ENCODE measurements at regions not wholly inside any gene's neighbourhood (a gene's known extent, or its start where the extent isn't known, plus 50 kb on each side); places are given as distances from the start of the nearest gene placed in this dataset.
"Not testable (repeated sequence)": the region's sequence is repeated elsewhere in the genome, so short reads cannot be mapped to it uniquely, and the experiment has no call there.

DNA sequence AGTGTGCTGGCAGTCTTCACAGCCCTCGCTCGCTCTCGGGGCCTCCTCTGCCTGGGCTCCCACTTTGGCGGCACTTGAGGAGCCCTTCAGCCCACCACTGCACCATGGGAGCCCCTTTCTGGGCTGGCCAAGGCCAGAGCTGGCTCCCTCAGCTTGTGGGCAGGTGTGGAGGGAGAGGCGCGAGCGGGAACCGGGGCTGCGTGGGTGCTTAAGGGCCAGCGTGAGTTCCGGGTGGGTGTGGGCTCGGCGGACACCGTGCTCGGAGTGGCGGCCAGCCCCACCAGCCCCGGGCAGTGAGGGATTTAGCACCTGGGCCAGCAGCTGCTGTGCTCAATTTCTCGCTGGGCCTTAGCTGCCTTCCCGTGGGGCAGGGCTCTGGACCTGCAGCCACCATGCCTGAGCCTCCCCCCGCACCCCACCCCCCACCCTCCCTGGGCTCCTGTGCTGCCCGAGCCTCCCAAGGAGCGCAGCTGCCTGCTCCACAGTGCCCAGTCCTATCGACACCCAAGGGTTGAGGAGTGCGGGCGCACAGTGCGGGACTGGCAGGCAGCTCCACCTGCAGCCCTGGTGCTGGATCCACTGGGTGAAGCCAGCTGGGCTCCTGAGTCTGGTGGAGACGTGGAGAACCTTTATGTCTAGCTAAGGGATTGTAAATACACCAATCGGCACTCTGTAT lies 684.4 kb upstream of the GOLIM4 start:
- DNase-seq, ATAC-seq: not testable (repeated sequence)

DNA sequence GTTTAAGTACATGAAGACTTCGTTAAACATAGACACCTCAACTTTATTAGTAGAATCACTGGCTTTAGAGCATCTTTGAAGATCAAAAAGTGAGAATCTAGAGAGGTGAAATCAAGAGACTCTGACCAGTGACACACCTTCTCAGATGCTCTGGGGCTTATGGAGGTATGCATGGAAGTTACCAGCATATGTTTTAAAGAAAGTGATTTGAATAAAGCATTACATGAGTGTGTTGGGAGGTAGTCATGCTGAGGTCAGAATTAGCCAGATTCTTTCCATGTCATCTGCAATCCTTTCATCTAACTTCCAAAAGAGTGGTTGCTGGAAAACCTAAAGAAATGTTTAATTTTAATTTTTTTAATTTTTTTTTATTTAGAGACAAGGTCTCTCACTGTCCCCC lies 658.0 kb upstream of the GOLIM4 start:
- ATAC-seq (no peak), DNase-seq (no peak)

DNA sequence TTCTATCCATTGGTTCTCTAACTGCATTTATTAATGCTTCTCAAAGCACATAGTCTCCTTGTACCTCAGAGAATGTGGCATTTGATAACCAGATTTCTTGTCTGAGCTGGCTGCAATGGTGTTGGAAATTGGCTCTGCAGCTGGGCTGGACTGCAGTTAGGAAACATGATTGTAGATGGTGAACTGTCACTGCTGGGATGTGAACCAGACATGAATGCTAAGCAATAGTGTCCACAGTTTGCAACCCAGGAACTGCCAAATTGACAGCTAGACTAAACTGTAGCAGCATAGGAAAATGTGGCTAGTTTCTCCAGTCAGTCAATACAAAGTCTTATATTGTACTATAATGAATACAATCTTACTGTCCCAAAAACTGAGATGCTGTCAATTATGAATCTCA lies 656.6 kb upstream of the GOLIM4 start:
- DNase-seq (no peak), ATAC-seq (no peak)

DNA sequence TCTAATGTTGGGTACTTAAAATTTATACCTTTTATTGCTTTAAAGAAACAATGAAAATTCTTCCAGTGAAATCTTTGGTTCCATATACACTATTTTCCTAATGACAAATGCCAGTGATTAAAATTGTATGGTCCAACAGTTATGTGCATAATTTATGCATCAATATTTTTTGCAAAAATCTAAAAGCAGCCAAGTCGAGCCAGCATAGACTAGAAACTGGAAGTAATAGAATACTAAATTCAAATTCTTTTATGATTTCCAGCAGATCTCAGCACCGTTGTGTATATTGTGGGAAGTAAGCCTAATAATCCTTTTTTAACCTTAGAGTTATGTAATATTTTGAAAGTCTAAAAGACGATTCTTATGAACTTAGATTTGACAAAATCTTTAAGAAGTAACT lies 652.0 kb upstream of the GOLIM4 start:
- ATAC-seq = no peak

DNA sequence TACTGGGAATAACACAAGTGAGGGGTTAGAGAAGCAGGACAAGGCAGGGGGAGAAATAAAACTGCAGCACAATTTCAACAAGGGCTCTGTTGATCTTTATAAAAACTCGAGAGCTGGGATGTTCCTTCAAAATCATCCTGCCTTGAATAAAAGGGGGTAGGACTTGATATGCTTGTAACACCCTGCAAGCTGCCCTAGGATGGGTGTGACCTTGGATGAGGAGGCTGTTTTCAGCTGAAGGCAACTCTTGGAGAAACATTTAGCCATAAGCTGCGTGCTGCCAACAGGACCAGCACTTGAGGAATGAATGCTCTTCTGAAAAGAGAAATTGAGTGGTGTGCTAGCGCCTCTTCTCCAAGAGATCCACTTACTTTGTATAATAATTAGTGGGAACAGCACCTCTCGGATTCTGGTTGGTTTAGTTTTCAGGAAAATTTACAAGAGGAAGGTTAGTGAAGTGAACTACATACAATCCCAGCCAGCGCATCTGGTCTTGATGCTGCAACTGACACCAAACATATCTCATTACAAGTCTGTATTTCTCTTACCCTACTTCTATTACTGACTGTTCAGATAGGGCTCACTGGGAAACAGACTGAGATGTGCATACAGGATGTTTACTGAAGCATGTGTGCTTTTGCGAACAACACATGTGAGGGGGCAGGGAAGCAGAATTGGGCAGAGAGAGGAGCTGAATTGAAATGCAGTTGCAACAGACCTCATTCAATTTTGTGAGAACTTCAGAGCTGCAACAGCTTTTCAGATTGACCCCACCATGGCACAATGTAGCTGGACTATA lies 643.0 kb upstream of the GOLIM4 start:
- no peak for DNase-seq
- ATAC-seq = no peak

More for the DNA sequence above, 652.0 kb upstream of the GOLIM4 start:
- no peak for DNase-seq

- no peak for DNase-seq
- no peak for ATAC-seq
Measured at GRCh38 chr3:168736202-168736601, 640.5 kb upstream of the GOLIM4 start.

DNA sequence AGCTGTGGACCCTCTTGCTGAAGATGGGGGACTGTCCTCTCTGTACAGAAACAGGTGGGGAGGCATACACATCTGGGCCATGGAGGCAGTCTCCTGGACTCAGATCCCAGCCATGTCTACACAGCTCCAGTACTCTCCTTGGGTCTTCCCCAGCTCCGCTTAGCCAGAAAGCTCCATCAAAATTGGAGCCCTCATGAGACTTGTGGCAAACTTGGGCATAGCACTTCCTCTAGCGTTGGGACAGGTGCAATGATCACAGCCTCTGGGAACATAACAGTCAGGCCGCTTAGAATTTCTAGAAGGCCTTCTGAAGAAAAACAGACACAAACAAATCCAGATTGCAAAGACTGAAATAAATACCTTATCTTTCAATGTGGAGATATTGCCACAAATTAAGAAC lies 634.3 kb upstream of the GOLIM4 start:
- DNase-seq = no peak
- ATAC-seq = no peak

DNA sequence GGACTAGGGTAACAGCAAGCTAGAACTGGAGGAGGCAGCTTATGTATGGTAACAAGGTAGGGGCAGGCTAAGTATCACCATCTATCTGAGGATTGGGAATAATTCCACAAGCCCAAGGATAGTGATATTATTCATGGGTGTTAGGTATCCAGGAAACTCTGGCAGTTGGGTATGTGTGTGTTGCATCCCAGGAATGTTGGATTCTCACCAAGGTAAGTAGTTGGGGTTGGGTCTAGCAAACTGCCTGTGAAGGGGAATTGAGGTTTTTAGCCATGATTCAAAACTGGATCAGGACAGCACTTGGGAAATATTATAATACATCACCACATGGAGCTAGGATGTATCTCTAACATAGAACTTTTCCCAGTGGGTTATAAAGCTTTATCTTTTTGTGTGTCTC lies 626.4 kb upstream of the GOLIM4 start:
- no peak for DNase-seq

DNA sequence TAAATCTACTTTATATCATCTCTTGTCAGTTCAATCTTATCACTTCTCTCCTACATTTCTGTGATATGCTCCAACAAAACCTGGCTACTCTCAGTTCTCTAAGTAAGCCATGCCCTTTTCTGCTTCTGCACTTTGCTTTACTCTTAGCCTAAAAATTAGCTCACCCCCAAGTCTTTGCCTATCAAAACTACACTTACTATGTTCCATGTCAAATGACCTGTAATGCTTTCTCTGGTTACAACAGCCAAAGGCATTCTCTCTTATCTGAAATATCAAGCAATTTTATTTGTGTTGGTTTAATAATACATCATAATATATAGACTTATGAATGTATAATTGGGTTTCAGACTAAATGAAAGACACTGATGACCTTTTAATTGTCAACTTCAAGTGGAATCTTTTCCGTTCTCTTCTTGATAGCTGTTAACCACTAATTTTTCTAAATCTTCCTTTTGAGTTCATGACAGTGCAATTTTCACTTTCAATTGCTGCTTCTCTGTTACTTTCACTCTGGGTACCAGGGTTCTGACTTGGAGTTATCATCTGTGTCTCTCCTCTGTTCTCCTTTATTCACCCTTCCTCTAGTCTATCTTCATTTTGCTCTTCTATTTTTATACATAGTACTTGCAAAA lies 619.0 kb upstream of the GOLIM4 start:
- no peak for DNase-seq
- ATAC-seq = no peak

More for the DNA sequence above, 626.4 kb upstream of the GOLIM4 start:
- ATAC-seq = no peak

DNA sequence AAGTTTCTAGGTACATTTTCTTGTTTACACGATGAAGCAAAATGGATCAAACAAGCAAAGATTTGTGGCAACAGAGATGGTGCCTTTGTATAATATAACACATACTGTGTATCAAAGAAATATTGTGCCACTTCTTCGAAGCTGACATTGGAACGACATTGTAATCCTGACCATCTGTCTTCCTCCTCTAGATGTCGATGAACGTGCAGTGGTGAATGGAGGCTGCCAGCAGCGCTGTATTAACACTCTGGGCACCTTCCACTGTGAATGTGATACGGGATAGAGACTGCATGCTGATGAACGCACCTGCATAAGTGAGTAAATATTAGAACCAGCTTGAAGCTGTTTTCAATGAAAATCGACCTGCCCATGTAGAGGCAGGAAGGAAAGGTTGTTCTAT lies 613.3 kb upstream of the GOLIM4 start:
- ATAC-seq (no peak), DNase-seq (no peak)

- no peak for ATAC-seq
Measured at GRCh38 chr3:168707900-168708299, 612.2 kb upstream of the GOLIM4 start.

DNA sequence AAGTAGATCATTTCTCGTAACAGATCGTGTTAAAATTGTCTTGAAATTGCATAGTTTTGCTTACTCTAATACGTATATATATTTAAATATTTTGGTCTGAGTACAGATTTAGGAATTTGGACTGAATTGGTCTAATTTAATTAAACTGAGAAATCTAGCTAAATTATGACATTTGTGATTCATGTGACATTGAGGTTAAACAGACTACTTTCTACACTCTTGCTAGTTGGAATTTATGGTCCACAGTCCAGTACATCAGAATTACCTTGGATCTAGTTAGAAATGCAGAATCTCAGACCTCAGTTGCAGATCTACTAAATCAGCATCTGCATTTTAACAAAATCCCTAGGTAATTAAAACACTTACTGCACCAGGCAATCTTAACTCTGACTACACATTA lies 609.7 kb upstream of the GOLIM4 start:
- no peak for ATAC-seq

More at GRCh38 chr3:168707900-168708299, 612.2 kb upstream of the GOLIM4 start:
- no peak for DNase-seq

DNA sequence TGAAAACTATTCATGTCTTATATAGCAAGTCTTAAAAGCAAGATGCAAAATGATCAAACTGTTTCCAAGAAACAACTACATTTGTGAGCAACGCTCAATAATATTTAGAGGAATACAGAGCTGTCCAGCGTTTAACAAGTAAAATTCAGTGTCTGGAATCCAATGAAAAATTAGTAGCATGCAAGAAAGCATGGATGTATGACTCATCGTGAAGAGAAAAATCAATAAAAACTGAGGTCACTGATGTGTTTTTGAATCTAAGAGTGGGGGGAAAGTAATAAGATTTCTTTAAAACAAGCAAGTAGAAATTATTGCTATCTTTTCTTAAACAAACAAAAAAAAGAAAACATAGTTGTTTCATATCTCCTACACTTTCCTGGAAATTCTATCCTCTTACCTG lies 600.3 kb upstream of the GOLIM4 start:
- ATAC-seq = no peak
- DNase-seq = no peak

More for the DNA sequence above, 609.7 kb upstream of the GOLIM4 start:
- DNase-seq = no peak

DNA sequence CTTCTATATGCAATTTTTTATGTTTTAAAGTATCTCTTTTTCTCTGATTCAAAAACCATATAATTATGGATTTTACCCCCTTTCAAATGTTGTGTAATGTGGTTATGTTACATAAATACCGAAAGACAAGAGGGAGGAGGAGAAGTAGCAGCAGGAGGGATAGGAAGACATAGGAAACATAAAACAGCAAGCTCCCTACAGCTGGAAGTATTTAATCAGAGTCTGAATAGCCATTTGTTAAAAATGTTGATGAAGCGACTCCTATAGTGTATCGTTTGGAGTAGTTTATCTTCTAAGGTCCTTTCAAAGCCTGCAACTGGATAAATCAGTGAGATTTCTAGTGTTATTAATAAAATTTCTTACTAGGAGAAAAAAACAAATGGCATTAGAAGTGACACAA lies 598.1 kb upstream of the GOLIM4 start:
- DNase-seq = no peak
- no peak for ATAC-seq

- ATAC-seq (no peak), DNase-seq (no peak)
Measured at GRCh38 chr3:168688267-168688666, 592.5 kb upstream of the GOLIM4 start.

DNA sequence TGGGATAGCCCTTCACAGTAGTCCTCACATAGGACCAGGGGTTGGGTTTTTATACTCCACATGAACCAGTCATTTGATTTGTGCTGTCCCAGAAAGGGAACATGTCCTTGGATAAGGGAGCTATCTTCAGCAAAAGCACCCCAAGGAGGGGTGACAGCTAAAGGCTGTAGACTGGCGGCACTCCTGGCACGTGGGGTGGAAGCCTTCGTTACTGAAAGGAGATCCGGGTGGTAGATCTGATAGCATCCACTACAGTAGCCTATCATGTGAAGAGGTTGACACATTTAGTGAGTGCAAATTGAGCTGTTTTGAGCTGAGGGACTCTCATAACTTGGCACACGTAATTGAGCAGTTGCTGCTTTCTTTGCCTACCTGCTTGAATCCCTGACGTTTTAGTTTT lies 588.8 kb upstream of the GOLIM4 start:
- ATAC-seq (no peak), DNase-seq (no peak)

DNA sequence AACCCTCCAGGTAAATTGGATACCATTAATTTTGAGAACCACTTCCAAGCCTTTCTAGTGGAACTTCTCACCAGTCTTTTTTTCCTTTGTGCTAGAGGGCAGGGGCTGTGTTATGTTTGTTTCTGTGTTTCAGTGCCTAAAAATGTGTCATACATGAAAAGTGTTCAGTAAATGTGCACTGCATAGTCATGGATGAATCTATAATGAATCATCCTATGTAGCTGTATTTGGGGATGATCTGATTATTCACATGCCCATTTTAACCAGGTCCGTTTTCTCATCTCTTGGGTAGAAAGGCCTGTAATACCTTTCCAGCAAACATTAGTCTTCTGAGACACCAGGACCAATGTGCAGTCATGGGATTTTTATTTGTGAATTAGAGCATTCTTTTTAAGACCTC lies 583.0 kb upstream of the GOLIM4 start:
- ATAC-seq = no peak
- no peak for DNase-seq

GRCh38 chr3:168671091-168671490 lies 575.4 kb upstream of the GOLIM4 start:
- ATAC-seq = no peak
- DNase-seq = no peak

GRCh38 chr3:168660879-168661657 lies 565.3 kb upstream of the GOLIM4 start:
- ATAC-seq, DNase-seq: not testable (repeated sequence)

GRCh38 chr3:168659015-168659414 lies 563.3 kb upstream of the GOLIM4 start:
- DNase-seq = no peak

DNA sequence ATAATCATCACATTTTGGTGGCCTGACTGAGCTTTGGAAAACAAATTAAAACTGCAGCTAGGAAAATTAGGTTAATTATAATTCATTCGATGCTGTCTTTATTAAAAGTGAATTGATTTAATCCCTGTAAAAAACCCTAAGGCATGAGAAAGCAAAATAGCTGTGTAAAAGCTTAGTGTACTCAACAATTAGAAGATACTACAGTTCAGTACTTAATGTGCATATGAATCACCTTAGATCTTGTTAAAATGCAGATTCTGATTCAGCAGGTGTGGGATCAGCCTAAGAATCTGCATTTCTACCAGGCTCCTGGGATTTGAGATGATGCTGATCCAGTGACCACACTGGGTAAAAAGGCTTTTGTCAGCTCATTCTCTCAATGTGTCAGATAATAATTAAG lies 559.9 kb upstream of the GOLIM4 start:
- no peak for ATAC-seq

More at GRCh38 chr3:168659015-168659414, 563.3 kb upstream of the GOLIM4 start:
- no peak for ATAC-seq

DNA sequence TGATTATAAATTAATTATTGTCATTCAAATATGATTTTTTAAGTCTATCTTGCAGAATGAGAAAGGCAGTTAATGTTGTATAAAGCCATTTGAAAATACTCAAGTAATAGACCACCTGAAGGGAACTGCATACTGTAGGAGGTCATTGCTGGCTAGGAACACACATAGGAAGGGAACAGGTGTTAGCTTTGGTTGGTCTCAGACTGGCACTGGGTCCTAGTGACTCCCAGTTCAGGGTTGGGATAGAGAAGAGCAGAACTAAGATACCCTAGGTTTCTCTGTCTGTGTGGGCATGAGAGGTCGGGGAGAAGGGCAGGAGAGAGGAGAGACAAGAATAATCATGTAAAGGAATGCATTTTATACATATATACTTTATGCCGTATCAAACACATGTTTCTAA lies 559.0 kb upstream of the GOLIM4 start:
- ATAC-seq (no peak), DNase-seq (no peak)

More for the DNA sequence above, 559.9 kb upstream of the GOLIM4 start:
- no peak for DNase-seq

Measured in stimulated activated naive CD8-positive, alpha-beta T cell treated with anti-CD3 and anti-CD28 coated beads, Interleukin-15, Interleukin-2, amounts not matched to agents 100 U/mL and 50 U/mL, for 24 hours (primary cell).